NCI-H2196 (cell line): ENCODE measurements at regions not wholly inside any gene's neighbourhood (a gene's known extent, or its start where the extent isn't known, plus 50 kb on each side); places are given as distances from the start of the nearest gene placed in this dataset.

Experiments
- DNase-seq: peaks from one replicate; lab custom pipeline; 2025; ENCODE audit not compliant: unreplicated experiment; lab: John Stamatoyannopoulos, UW

DNA sequence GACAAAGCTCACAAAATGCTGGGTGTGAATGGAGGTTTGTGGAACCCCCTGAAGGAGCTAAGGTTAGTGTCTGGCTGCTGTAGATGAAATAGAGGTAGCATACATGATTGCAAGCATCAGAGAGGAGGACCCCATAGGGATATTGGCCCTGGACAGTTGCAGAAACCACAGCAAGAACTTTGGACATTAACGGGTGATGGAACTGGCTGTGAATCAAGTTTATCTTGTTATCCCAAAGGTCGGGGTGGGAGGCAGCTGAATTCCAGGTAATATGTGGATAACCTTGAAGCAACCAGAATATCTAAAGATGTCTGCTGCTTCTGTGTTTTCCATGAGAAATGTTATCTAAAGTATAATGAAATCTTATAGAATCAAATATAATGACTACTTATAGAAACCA is 447.7 kb downstream of the ZSWIM6 start:
- DNase-seq: no peak

DNA sequence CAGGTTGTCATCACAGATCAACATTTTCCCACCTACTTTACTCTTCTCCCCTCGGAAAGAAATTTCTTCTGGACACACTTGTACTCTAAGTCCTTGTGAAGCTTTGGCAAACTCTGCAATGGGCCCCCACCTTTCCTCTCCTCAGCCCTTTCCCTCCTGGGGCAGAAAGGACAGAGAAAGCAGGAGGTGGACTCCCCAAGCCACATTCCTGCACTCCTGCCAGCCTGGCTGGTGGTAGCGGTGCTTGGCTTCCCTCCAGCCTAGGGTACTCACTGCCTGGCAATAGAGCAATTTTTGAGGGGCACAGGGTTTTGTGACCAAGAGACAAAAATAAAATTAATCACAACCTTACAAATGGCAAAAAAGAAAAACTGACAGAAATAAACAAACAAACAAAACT is 451.4 kb downstream of the ZSWIM6 start:
- DNase-seq: no peak

DNA sequence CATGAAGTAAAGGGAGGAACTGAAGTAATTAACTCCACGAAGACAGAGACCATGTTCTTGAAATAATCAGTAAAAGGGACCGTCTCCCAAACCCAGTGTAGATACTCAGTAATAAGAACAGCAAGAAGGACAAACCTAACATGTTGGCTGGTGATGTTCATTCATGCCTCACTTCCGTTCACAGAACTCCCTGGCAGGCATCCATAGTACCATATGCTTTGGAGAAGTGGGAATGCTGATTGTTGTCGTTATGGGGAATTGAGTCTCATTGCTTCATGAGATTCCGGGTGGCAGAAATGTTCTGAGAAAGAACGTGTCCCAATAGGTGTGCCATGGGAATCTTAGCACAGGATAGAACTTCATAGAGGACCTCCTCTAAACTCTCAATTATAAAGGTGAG is 452.3 kb downstream of the ZSWIM6 start:
- DNase-seq: no peak

DNA sequence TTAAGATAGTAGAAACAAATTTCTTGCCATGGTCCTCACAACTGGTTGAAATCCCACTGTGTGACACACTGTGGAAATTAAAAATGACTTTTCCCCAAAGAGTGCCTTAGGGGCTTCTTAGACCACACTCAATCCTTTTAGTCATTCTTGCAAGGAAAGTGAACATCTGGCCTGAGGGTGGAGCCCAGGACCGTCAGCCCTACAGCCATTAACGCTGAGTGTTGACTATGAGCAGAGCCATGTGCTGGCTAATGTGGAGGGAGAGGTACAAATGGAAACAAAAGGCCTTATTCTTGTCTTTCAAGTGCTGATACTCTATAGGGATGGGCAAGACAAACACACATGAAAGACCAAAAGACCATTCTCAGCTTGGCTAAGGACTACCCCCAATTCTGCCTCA is 456.5 kb downstream of the ZSWIM6 start:
- no peak for DNase-seq

DNA sequence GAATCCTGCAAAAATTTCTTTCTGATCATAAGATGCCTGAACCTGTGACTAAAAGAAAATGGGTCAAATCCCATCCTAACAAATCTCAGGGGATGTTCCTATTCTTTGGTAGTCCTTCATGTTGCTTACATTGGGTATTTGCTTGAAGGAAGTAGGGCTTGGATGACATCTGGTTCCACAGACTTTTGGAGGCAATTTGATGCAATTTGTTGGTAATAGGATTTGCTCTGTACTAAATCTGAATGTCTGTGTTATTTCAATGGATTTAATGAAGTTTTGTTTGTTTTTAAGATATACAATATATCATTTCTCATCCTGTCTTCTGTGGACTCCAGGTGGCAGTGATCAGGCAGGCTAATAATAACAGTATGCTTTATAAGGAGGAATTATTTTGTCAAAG is 457.9 kb downstream of the ZSWIM6 start:
- no peak for DNase-seq

DNA sequence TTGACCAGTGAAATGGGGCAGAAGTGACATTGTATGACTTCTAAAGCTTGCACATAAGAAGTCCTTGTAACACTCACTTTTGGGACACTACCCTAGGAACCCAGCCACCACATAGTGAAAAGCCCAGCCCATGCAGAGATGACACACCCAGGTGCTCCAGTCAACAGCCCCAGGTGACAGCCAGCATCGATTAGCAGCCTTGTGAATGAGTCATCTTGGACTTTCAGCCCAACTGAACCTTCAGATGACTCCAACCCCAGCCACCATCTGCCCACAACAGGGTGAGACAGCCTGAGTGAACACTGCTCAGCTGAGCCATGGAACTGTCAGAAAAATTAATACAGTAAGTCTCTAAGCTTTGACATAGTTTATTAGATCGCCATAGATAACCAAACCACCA is 458.6 kb downstream of the ZSWIM6 start:
- DNase-seq: no peak

DNA sequence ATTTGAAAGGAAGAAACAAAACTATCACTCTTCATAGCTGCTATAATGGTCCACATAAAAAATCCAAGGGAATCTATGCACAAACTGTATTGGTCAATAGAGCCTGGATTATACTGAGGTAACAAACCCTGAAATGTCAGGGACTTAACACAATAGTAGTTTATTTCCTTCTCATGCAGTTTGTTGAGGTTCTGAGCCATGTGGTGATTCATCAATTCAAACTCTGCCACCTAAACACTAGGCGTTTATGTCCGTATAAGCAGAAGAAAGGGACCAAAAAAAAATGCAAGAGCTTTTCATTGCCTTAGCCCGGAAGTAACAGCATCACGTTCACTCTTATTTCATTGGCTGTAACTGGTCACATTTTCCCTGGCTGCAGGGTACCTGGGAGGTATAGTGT is 464.7 kb downstream of the ZSWIM6 start:
- no peak for DNase-seq

DNA sequence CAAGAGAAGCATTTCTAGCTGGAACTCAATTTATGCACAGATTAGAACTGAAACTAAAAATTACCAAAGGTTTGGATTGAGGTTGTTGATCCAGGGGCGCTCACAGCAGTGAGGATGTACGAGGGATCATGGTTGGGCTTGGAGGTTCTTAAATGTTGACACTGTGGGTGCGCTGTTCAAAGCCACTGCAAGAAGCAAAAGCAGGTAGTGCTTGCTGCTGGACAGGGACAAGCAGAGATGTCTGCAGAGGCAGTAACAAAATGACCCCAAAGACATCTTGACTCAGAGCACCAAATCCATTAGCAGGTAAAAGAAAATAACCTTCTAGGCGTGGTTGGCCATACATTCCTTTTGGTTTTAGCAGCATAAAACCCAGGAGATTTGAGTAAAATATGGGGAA is 468.4 kb downstream of the ZSWIM6 start:
- no peak for DNase-seq

DNA sequence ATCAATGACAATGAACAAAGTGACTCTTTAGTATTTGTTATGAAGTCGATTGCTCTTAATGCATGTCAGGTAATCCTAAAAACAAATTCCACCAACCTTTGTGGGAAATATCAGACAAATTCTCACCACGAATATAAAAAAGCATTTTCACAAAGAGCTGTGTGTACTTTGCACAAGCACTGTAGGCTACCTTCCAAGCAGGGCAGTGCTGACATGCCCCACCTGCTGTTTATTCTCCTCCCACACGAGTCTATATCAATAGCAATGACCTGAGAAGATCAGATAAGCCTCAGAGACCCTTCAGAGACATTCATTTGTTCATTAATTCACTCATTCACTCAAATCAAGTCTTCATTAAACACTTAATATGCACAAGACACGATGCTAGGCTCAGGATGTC is 469.1 kb downstream of the ZSWIM6 start:
- no peak for DNase-seq

DNA sequence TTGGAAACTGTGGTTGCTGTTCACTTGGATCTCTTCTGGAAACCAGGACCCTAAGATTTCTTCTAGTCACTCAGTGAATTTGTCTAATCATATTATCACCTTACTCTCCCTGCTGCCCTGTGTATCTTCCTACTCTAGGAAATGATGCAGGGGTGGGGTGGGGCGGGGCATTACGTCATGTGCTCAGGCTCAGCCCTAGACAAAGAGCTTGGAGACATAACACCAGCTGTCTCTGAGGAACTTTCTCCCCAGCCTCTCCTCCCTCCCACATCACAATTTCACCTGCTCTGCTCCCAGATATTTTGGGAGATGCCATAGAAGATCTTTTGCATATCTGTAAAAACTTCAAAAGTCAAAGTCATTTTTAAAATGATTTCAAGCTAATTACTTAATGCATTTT is 470.4 kb downstream of the ZSWIM6 start:
- no peak for DNase-seq

DNA sequence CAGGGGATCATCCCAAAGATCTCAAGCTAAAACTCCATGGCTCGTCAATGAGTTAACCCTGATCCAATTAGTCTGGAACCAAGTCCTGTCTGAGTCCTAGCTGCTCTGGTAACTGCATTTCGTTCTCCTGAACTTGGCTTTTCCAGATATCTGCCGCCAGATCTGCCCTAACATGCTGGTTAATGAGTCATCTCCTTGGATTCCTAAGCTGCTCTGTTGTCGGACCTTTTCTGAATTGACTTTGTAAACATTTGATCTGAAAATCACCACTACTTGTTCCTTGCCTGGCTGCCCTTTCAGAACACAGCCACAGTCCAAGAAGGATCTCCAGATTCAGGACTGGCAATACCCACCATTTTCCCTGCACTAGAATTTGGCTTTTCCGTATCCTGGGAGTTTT is 473.0 kb downstream of the ZSWIM6 start:
- DNase-seq: no peak

DNA sequence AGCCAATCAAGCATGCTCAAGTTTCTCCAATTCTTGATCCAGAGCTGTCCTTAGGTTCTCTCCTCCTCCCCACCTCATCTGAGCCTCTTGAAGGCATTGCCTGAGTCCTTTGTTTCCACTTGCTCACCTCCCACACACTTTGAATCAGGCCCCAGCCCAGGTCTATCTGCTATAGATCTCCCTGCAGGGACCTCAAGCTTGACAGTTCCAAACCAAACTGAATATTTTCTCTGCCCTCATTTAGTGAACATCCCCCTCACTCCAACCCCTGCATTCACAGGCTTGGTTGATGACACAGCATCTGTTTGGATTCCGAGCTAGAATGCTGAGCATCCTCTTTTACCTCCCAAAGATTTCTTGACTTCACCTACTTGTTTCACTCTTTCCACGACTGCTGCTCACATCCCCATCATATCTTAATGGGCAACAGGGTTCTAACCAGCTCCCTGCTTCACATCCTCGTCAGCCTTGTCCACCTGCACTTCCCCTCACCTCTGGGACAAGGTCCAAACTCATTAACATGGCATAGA is 474.5 kb downstream of the ZSWIM6 start:
- DNase-seq: no peak

DNA sequence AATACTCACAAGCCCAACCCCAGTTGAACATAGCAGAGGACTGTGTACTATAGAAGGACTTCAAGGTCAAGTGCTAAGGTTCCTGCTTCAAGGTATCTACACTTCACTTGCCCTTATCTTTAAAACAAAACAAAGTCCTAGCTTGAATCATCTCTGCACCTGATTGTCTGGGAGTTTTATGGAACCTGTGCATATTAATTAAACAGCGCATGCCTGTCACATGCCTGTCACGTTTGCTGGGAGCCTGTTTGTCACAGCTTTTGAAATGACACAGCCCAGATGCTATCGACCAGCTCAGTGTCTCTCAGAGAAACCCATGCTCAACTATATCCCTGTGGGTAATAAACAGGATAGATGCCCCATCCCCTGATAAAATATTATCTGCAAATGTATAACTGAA is 476.0 kb downstream of the ZSWIM6 start:
- DNase-seq: no peak

DNA sequence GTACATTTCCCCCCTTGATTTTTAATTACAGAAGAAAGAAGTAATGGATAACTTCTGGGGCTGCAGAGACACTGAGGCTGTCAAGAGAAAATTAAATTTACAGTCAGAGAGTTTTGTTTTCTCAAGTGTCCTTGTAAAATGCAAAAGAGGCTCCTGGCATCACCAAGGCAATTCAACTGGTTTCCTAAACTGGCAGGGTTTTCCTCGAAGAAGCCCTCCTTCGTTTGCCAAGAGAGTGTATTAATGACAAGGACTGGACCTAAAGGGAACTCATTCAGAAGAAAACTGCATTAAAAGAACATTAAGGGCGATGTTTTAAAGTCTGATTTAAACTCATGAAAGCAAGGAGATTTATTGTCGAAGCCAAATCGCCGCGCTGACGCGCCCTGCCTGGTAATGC is 476.9 kb downstream of the ZSWIM6 start:
- DNase-seq: no peak

DNA sequence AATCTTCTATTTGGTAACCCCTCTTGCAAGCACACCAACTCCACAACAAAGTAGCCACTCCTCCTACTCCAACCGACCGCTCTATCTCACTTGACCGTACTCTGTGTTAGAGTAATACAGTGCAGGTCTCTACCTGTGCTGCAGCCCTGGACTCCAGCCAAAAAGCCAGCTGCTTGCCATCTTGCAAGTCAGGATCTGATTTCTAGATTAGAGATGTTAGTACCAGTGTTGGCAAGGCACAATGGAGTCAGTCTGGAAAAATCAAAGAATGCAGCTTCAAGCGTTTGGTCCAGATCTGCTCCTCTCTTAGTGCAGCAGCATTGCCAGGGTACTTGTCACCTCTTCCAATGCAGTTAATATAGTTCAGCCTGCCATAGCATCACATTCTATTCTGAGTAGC is 477.6 kb downstream of the ZSWIM6 start:
- DNase-seq: peak; percentile 41

DNA sequence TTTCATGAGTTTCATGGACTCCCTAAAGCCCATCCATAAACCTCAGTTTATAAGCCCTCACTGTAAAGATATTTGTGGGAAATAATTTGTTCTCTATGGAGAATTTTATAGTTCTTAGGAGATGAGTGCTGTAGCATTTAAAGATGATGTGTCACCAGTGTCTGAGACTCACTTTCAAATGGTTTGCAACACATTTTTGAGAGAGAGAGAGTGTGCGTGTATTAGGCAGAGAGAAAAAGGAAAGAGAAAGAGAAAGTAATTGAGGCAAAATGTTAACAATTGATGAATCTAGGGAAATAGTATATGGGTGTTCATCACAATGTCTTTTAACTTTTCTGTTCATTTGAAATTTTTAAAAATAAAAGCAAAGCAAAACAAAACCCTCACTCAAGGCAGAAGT is 479.0 kb downstream of the ZSWIM6 start:
- no peak for DNase-seq

DNA sequence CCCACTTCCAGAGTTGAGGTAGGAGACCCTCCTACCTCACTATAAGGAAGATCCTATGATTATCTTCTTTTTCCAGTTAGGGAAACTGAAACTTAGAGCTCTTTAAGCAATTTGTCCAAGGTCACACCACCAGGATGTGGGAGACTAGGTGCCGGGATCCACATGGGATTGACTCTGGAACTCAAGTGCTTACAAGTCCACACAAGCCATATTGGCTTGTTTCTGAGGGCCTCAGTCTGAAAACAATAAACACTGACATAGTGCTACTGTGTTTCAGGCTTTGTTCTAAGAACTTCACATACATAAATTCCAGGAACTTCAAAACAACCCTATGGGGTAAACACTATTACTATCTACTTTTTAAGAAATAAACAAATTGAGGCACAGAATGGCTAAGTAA is 481.3 kb downstream of the ZSWIM6 start:
- DNase-seq: no peak

DNA sequence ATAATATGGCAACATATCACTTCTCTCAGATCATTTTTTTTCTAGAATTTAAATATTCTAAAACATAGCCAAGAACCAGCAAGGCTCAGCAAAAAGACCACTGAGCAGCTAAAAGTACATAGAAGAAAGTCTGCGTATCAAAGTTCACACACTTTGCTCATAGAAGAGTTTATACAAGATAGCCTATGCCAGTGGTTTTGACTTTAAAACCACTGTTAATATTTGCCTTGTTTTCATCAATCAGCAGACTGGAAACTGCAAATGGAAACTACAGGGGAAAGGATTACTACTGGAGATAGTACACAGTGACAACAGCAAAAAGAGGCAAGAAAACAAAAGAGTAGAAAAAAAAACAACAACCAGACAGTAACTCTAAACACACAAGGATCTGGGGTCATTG is 483.3 kb downstream of the ZSWIM6 start:
- DNase-seq: no peak

DNA sequence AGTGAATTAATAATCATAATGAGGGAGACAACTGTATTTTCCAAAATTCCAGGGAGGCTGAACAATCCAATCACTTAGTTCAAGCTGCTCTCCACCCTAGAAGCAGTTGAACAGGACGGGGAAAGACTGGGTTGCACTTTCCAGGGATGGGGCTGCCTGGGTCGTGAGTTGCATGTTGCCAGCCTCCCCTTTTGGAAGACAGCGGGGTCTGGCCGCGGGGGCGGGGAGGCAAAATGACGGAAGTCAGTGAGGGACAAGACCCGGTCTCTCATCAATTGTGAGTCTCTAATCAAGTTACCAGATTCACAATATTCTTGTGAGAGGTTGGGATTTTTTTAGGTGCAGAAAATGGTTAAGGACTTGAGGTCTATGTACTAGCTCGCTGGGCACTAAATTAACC is 484.1 kb downstream of the ZSWIM6 start:
- no peak for DNase-seq

DNA sequence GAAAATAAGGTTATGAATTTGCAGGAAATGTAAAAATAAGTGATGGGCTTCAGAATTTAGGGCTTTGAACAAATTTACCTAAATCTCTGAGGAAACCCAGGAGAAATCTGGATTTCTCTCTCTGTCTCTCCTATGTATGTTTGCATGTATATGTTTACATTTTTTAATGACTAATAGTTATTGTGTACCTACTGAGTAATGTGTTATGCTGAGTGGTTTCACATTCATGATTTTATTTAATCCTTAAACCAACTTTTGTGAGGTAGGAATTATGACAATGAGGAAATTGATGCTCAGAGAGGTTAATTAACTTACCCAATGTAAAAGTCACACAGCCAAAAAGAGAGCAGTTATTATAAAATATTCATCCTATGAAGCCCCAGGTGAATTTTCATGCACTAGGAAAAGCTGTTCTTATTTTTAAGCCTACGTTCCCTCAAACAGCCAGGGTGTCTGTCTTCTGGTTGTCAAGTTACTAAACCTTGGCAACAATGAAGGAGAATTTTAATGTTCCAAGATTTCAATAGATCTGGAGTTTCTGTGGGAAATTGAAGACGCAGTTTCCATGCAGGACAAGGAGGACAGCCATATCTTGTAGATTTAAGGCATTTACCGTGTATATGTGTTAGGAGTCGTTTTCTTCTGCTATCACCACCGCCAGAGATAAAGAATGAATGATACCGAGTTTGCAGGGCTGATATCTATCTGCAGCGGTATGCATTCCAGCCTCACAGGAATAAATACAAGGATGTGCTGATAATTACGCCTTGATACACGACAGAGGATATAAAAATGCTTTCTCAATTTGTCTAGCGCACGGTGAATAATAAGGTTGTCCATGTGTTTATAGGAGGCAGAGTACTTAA is 484.8 kb downstream of the ZSWIM6 start:
- no peak for DNase-seq

DNA sequence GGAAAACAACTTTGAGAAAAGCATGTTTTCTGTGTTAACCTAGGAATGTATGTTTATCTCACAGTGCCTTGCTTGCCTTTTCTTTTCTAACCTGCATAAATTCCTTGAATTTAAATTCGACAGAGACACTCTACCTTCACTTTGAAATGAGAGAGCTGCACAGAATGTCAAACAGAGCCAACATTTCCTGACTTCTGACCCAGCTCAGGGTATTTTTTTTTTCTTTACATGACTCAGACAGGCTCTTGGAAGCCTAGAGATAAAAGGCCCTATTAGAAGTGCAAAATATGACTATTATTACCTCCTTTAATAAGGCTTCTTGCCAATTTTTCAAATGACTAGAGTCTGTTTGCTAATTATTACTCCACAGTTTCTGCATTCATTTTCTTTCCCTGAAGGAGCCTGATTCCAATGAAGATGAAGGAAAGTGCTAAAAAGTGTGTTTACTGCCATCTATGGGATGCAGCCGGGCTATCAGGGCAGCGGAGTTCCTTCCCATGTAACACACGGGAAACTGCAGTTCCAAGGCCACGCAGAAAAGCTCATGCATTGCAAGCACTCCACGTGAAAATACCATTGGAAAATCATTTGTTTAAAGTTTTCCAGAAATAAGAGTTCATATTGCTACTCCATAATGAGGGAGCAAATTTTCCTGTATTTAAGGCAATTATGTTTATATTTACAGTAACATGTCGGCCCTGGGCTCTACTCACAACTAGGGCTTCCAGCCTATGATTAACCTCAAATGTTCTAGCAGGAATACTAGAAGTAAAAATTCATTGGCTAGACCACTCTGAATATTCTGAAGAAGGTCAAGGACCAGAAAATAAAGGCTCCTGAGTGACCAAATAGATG is 485.6 kb downstream of the ZSWIM6 start:
- DNase-seq: peak; percentile 7

DNA sequence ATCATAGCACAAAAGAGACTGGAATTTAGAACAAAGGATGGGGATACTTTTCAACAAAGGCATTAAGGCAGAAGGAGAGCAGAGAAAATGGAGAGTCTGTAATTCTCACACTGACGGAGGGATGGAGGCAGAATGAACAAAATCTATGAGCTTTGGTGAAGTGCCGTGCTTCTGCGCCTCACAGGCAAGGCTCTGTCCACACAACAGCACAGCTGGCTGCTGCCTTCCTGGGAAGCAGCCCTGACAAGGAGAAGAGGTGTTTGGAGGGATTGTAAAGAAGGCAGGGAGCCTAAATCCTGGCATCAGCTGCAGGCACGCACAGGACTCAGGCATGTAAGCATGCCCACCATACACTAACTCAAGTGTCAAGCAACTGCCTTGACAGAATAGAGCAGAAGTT is 485.2 kb upstream of the KIF2A start:
- no peak for DNase-seq
